ENCODE measurements at regions not wholly inside any gene's neighbourhood (a gene's known extent, or its start where the extent isn't known, plus 50 kb on each side); places are given as distances from the start of the nearest gene placed in this dataset.
A peak's percentile ranks its signal among the peaks of the same experiment; 100 is the strongest.
"Not testable (repeated sequence)": the region's sequence is repeated elsewhere in the genome, so short reads cannot be mapped to it uniquely, and the experiment has no call there.

DNA sequence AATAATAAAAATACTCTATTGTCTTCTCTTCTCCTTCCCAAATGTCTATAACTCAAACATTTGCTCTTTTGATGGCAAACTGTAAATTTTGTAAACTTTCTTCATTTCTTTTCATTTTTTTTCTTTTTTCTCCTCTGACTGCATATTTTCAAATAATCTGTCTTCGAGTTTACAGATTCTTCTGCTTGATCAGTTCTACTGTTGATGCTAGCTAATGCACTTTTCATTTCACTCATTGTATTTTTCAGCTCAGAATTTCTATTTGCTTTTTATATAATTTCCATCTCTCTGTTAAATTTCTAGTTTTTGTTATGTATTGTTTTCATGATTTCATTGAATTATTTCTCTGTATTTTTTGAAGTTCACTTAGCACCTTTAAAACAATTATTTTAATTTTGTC lies 646.8 kb upstream of the INTU start:
- DNase-seq (ENCODE audit: low spot score): no peak

DNA sequence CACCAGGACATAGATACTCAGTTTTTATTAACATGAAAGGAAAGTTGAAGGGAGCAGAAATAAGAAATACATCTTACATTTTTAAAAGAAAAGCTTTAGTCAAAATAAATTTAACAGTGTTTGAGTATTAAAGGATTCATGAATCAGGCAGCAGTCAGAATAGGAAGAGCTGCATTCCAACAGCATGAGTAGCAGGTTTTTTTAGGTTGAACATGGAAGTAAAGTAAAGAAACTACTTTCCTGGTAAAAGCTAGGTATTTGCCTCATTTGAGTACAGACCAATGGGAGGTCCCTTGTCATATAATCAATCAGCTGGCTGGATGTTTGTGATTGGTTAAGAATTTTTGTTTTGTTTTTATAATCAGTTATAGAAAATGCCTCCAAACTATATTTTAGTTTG lies 645.9 kb upstream of the INTU start:
- DNase-seq (ENCODE audit: low spot score): peak; percentile 42

DNA sequence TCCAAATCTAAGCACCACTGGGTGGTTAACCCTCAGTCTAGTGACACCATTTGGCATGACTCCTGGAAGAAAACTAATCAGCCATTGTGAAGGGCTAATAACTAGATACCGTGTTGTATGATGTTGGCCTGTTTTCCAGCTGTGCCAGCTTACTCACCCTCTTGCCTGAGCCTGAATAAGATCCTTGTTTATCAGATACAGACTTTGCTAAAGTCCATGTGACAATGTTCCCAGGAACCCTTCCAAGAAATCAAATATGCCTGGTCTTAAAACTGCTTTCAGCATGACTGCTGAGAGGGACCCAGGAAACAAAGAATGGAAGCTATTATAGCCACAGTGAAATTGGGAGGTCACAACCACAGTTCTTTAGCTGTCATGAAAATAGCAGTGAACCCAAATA lies 640.8 kb upstream of the INTU start:
- no peak for DNase-seq (ENCODE audit: low spot score)

DNA sequence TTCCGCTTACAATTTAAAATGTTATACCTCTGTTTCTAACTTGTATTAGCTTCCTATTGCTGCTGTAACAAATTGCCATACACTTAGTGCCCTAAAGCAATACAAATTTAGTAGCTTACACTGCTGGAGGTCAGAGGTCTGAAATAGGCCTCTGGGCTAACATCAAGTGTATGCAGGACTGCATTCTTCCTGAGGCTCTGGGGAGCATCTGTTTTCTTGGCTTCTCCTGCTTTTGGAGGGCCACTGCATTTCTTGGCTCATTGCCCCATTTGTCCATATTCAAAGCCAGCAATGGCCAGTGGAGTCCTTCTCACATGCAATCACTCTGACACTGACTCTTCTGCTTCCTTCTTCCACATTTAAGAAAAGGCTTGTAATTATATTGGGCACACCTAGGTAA lies 639.8 kb upstream of the INTU start:
- DNase-seq (ENCODE audit: low spot score): no peak

DNA sequence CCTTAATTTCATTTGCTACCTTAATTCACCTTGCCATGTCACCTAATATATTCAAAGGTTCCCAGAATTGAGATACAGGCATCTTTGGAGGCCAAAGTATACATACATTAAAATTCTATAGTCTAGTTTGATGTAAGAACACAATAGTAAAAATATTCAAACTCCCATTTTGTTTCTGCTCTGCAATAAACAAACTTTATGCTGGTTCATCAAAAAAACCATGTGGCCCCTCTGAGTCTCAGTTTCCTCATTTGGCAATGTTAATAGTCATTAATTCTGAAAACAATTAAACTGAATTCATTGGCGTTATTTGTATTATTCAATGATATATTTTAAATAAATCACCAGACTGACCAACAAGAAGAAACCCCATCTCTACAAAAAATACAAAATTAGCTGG lies 639.4 kb upstream of the INTU start:
- DNase-seq (ENCODE audit: low spot score): no peak

DNA sequence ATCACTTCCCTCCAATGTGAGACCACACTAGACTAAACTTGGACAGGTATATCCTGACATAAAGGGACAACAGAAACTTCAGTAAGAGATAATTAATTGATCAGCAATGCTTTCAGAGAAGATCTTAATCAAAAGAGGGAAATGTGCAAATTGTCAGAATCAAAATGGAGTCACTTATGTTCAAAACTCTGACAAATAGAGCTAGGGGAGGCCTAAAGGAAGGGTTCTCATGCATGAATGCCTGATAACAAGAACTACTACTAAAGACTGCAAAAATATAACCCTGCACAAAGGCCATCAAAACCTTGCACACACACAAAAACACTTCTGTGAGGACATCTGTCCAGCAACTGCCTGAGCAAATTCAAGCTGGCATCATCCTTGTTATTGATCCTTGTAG lies 637.5 kb upstream of the INTU start:
- no peak for DNase-seq (ENCODE audit: low spot score)

DNA sequence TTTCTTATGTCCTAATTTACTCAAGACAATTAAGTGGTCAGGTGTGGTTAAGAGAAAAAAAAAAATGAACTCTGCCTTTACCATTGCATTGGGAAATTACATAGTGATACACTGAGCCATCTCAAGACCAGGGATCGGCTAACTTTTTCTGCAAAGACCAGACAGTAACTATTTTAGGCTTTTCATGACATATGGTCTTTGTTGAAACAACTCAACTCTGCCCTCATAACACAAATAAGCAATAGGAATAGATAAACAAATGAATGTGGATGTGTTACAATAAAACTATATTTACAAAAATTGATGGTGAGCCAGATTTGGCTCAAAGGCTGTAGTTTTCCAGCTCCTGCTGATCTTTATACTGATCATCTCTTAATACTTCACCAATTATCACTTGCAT lies 632.6 kb upstream of the INTU start:
- DNase-seq (ENCODE audit: low spot score): no peak

DNA sequence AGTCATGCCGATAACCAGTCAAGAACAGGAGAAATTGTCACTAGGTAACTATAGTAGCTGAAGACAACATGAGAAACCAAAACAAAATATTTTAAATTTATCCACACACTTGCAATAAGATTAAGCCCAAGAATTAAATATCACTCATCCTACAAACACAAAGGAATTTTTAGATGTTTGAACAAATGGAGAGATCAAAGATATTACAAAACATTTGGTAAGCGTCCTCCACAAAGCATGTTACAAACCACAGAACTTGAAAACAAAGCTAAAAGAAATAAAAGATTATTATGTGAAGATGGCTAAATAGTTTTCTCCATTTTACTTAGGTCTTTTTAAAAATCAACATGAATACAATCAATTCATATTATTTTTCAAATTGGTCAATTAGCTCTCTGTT lies 631.9 kb upstream of the INTU start:
- no peak for DNase-seq (ENCODE audit: low spot score)

DNA sequence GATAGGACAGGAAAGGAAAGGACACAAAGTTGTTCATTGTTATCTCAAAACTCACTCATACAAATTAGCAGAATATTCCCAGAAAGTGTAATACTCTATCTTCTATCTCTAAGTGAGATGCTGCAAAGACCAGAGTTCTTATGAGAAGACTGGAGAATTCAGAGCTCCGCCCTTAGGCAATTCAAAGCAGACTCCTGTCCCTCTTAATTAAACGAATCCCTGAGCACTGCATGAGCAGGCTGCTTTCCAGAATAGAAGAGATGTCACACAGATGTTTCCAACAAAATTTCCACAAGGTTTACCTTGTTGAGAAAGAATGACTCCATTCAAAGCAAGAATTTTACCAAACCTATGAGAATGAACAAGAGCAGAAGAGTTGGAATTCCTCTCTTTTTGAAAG lies 630.8 kb upstream of the INTU start:
- no peak for DNase-seq (ENCODE audit: low spot score)

DNA sequence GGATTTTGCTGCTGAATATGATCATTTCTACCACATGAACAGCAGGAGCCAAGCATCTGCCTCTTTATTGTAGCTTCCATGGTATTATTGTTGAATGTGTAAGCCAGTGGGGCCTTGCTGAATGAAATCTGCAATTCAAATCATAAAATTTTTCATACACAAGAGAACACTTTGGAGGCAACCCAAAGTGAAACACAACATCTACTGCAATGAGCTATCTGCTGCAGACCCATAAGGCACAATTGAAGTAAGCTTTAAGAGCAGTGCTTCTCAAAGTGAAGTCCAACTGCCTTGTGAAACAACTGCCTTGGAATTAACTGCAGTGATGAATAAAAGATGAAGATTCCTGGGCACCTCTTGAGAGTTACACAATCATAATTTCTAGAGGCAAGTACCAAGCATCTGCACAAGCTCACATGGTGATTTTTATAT lies 626.3 kb upstream of the INTU start:
- no peak for DNase-seq (ENCODE audit: low spot score)

DNA sequence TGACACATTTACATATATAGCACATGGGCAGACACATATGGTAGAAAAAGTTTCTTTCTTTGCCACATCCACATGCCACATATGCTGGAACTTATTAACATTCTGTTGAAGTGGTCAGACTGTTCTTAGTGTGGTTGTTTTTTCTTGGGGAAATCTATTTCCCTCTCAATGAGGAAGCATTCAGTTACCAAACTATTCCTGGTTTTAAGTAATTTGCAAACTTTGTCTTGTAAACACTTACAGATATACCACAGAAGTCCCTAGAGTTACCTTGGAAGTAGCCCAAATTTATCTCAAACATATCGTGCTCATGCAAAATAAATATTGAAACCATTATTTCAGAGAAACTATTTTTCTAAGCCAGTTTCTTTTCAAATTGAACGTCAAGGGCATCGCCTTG lies 625.5 kb upstream of the INTU start:
- no peak for DNase-seq (ENCODE audit: low spot score)

DNA sequence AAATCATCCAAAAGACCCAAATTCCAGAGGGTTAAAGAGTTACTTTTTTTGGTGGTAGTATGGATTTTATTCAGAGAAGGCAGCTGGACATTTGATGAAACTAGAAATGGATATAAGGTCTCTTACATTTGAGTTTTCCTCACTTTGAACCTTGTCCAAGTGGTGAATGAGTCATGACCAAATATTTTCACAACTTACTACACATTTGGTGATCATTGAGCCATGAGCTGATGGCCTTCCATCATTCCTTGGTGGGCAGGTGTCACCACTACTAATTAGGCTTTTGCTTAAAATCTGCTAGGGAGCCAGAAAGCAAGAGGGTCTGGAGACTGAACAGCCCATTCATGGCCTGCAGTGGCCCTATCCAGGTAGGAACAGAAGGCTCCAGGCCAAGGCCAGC lies 620.2 kb upstream of the INTU start:
- DNase-seq (ENCODE audit: low spot score): no peak

DNA sequence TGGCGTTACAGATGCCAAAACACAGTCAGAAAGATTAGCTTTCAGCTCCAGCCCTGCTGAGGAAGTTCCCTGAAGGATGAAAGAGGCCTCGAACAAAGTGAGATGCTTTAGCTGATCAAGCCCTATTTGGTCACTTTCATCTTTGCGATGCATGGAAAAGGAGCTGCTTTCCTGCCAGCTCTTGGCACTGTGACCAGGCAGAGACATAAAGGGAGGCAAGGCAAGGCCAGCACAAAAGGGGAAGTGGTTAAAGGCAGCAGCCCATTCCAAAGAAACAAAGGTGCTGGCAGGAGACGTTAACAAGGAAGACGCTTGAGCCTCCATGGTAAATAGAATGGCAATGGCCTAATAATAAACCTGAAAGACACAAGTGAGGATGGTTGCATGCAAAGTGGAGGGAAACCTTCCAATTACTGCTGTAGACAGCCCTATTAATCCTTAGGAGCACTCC lies 617.1 kb upstream of the INTU start:
- DNase-seq (ENCODE audit: low spot score): no peak

DNA sequence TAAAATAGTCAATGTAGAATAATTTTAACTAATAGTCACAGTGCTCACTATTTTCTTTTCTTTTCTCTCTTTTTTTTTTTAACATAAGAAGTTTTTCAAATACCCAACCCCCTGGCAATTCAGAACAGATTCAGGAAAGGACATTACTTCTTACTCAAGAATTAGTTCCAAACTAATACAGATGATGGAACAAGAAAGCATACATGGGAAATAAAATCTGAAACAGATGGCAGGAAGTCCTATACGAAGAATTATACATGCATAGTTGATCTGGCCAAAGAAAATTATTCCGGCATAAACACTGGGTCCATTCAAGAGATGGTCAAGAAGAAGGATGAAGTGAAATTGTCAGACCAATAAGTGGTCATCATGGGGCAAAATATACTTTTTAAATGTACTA lies 614.4 kb upstream of the INTU start:
- DNase-seq (ENCODE audit: low spot score): no peak

DNA sequence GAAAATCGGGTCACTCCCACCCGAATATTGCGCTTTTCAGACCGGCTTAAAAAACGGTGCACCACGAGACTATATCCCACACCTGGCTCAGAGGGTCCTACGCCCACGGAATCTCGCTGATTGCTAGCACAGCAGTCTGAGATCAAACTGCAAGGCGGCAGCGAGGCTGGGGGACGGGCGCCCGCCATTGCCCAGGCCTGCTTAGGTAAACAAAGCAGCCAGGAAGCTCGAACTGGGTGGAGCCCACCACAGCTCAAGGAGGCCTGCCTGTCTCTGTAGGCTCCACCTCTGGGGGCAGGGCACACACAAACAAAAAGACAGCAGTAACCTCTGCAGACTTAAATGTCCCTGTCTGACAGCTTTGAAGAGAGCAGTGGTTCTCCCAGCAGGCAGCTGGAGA lies 611.9 kb upstream of the INTU start:
- DNase-seq (ENCODE audit: low spot score): not testable (repeated sequence)

DNA sequence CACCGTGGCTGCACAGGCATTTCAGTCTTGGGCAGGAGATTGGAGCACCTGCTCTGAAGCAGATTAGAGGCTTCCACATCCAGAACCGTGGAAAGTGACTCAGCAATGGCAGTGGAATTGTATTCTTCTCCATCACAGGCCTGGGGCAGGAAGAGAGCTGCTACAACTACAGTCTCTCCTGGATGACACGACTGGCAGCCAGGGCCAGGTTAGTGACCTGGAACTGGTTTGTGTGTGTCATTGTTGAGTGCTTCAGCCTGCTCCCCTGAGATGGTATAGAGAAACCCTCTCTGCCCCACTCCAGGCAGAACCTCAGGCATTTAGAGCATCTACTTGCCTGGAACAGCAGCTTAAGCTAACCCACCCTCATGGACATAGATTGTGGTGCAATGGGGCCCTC lies 596.5 kb upstream of the INTU start:
- no peak for DNase-seq (ENCODE audit: low spot score)

DNA sequence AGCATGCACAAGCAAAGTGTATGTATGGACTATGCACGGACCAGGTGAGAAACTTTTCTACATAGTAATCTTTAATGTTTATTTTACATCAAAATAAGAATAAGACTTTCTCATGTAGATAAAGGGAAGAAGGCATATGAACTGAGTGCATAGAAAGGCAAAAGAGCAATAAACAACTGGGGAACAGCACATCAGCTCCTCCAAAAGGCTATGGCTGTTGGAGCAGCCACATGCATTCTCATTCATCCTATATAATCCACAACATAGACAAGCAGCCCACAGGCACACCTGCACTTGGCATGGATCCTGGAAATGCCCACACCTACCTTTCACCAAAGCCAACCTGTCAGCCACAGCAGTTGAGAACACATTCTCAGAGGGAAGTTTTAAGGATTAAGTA lies 586.9 kb upstream of the INTU start:
- DNase-seq (ENCODE audit: low spot score): no peak

DNA sequence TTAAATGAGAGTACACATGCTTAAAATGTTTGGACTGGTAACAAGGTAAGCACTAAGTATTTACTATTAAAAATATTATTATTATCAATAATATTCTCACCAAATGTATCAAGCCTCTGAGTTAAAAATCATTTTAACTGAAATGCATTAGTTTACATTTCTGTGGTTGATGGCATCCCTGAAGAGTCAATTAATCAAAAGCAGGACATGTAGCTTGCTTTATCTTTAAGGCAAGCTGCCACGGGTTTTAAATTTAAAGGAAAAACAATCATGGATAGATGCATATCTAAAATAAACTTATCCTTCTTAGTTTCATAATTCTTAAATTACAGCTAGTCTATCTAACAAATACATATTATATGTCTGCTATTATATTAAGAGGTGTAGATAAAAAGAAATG lies 584.8 kb upstream of the INTU start:
- no peak for DNase-seq (ENCODE audit: low spot score)

DNA sequence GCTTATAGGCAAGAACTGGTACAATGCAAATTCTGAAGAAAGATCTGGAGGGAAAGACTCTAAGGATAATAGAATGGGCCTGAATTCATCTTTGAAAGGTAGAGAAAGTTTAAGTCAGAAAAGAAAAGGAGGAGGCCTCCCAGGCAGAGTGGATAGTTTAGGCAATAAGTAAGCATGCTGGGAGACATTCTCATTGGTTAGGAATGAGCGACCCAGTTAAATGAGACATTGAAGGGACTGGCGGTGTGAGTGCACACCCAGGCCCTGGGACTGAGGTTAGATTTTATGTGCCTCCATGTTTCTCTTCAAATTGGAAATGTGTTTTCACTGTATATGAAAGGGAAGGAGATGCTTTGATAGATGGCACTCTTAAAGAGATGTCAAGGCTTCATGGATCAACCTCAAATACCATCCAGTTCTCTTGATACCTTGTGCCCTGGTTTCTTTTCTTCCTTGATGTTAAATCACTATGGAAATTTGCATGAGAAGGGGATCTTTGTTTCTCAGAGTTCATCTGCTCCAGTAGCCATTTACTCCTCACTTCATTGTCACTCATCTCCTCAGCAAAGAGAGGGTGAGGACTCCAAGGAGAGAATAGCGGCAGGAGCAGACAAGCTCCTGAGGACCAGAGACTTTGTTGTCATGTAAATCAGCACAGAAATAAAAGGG lies 584.2 kb upstream of the INTU start:
- DNase-seq (ENCODE audit: low spot score): no peak

DNA sequence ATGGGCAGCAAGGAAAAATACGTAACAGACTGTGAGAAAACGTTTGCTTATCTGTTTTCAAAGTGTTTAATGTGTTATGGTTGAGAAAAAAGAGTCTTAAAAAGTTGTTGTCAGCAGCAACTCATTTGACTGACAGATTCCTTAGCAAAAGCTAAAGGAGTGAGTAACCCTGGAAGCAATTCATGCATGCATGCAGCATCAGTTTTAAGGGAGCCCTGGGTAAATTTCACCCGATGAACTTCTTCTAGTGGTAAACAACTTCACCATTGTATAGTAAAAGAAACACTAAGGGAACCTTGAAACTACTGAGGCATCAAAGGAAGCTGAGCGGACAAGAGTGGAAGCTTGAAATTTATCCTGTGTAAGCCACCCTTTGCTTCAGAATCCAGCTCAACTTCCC lies 583.2 kb upstream of the INTU start:
- DNase-seq (ENCODE audit: low spot score): no peak

DNA sequence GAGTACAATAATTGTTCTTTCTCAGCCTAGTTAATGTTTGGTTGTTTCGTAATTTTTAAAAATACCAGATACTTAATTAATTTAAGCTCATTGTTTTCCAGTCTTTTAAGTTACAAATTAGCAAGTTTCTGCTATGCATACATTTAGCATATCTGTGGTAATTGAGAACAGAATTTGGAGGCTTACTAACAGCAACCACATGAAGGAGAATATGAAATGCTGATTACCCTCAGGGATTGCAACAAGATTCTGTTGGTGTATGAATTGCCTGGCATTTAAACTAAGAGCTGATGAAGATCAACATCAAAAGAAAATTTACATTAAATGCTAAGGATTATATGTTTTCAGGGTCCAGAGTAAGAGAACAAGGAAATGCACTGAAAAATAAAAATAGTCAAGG lies 580.0 kb upstream of the INTU start:
- DNase-seq (ENCODE audit: low spot score): no peak

DNA sequence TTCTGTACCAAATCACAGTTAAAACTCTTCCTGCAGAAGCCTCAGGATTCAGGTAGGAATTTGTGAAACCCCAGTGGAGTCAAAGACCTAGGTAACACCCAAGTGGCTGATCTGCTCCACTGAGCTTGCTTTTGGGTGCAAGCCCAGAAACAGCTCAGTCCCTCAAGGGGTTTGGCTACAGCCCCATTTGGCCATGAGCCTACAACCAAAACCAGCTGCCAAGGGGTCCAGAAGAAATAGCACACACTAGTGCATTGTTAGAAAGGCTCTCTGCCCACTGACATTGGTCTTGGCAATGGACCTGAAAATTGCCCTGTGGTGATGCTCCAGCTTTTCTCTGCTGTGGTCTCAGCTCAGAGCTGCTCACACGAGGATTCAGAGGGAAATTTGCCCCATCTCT lies 577.4 kb upstream of the INTU start:
- no peak for DNase-seq (ENCODE audit: low spot score)

DNA sequence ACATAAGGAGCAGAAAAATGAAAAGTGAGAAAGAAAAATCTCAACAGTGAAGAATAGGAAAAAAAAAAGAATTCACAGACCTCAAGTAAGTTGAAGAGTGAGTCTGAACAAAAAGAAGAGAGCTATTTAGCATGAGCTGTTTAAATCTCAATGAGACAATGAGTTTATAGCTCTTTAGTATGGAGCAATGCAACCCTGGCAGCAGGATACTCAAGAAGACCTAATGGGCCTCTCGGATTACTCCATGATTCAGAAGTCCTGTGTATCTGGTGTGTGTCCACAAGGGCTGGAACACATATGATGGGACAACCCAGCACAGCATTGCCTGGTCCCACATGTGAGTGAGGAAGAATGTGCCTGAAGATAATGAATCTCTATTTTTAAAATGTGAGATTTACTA lies 563.1 kb upstream of the INTU start:
- no peak for DNase-seq (ENCODE audit: low spot score)

DNA sequence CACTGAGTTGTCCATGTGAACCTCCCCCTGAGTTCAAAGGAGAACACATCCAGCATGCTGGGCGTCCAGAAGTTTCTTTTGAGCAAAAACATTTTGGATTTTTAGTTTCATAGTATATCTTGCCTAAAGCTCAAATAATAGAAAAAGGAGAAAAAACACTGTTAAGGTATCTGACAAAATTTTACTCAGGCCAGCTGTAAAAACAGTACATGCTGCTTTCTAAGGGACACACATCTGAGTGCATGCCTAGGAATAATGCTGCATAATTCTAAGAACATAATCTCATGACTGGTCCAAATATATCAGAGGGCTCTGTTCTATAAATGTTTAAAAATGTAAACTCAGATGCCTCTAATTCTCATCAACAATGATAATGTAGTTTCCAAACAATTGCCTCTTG lies 561.3 kb upstream of the INTU start:
- no peak for DNase-seq (ENCODE audit: low spot score)

DNA sequence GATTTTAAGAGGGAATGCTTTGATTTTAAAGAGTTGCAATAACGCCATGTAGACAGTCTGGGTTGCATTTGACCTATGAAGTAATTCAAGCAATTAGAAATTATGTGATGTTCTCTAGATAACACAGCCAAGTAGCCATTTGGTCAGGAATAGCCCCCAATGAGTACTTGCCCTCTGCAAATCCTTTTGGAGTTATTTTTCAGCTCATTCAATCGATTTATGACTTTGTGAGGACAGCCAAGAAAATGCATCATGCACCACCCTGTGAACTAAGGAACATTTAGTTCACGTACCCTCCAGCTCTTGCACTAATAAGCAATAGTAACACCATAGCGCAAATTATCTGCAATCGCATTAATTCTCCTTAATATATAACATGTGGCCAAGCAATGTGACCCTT lies 552.6 kb upstream of the INTU start:
- no peak for DNase-seq (ENCODE audit: low spot score)

All from RKO (cell line).